PFSK-1 (cell line): ENCODE measurements at regions not wholly inside any gene's neighbourhood (a gene's known extent, or its start where the extent isn't known, plus 50 kb on each side); places are given as distances from the start of the nearest gene placed in this dataset.

ENCODE experiments used
- POLR2AphosphoS5 ChIP-seq: IDR thresholded peaks from 2 replicates; pipeline ENCODE4 v1.6.1; 2012; ENCODE audit warnings: low read depth, mild to moderate bottlenecking, control low read depth, low read length, moderate library complexity
- TAF1 ChIP-seq: IDR thresholded peaks from 2 replicates; pipeline ENCODE4 v1.6.1; 2012; ENCODE audit warnings: low read length, control low read depth, borderline replicate concordance; ENCODE audit not compliant: insufficient read depth

- TF ChIP-seq POLR2AphosphoS5 = no peak
- TF ChIP-seq TAF1 = no peak
These were observed 98.0 kb upstream of the TSLP start for GRCh38 chr5:110973510-110973909.
